NB4 (cell line): ENCODE measurements at regions not wholly inside any gene's neighbourhood (a gene's known extent, or its start where the extent isn't known, plus 50 kb on each side); places are given as distances from the start of the nearest gene placed in this dataset.

Source experiments
- CTCF ChIP-seq: IDR thresholded peaks from one replicate; pipeline ENCODE4 v1.5.1; 2012; ENCODE audit warnings: low read depth, low read length
- MAX ChIP-seq: IDR thresholded peaks from 2 replicates; pipeline ENCODE4 v1.6.1; 2011; ENCODE audit warnings: low read depth, low read length
- MYC ChIP-seq: IDR thresholded peaks from 2 replicates; pipeline ENCODE4 v1.6.1; 2011; ENCODE audit warnings: low read depth, low read length
- POLR2A ChIP-seq: IDR thresholded peaks from 2 replicates; pipeline ENCODE4 v1.6.1; 2011; ENCODE audit warnings: mild to moderate bottlenecking; ENCODE audit not compliant: insufficient read length; ENCODE audit errors: extremely low read depth

- TF ChIP-seq MYC (no peak), CTCF (peak; percentile 3), MAX (no peak), POLR2A (no peak)
Measured at GRCh38 chr3:98705694-98706093, 57.4 kb upstream of the ST3GAL6 start.
